ENCODE measurements at regions not wholly inside any gene's neighbourhood (a gene's known extent, or its start where the extent isn't known, plus 50 kb on each side); places are given as distances from the start of the nearest gene placed in this dataset.

DNA sequence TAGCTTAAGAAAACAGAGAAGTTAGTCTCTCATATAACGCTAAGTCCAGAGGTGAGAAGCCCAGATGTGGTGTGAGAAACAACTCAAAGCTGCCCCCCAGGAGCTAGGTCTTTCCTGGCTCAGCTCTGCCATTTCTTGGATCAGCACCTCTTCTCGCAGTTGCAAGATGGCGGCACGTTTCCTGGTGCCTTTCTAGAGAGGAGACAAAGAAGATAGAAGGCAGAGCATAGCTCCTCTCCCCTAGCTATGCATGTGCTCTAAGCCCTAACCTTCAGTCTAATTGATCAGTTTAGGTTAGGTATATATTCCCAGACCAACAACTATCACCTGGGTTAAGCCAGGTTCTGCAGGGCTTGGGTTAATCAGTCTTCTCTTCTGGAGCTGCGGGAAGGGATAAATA, 119.5 kb upstream of the RAB12 start:
- TF ChIP-seq SPI1 (IDR thresholded peaks at IDR 0.05; ENCODE audit: borderline replicate concordance, low read depth): no peak
- TF ChIP-seq POLR2AphosphoS5 (IDR thresholded peaks at IDR 0.05; ENCODE audit: low read depth): no peak
- TF ChIP-seq, protein P1, sequence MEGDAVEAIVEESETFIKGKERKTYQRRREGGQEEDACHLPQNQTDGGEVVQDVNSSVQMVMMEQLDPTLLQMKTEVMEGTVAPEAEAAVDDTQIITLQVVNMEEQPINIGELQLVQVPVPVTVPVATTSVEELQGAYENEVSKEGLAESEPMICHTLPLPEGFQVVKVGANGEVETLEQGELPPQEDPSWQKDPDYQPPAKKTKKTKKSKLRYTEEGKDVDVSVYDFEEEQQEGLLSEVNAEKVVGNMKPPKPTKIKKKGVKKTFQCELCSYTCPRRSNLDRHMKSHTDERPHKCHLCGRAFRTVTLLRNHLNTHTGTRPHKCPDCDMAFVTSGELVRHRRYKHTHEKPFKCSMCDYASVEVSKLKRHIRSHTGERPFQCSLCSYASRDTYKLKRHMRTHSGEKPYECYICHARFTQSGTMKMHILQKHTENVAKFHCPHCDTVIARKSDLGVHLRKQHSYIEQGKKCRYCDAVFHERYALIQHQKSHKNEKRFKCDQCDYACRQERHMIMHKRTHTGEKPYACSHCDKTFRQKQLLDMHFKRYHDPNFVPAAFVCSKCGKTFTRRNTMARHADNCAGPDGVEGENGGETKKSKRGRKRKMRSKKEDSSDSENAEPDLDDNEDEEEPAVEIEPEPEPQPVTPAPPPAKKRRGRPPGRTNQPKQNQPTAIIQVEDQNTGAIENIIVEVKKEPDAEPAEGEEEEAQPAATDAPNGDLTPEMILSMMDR (IDR thresholded peaks at IDR 0.05; ENCODE audit: insufficient read depth, low read length): no peak
- Histone ChIP-seq H3K27me3 (ENCODE audit: insufficient read depth, poor library complexity, severe bottlenecking) (no peaks in the 10 kb centered on the region), H3K4me3 (replicated peaks; ENCODE audit: insufficient read depth, low read length) (no peak overlapping the region), H3K27ac (replicated peaks) (no peak overlapping the region)
- no peak for DNase-seq (ENCODE audit: low read depth in 1 of 2, low spot score in 1 of 2)

DNA sequence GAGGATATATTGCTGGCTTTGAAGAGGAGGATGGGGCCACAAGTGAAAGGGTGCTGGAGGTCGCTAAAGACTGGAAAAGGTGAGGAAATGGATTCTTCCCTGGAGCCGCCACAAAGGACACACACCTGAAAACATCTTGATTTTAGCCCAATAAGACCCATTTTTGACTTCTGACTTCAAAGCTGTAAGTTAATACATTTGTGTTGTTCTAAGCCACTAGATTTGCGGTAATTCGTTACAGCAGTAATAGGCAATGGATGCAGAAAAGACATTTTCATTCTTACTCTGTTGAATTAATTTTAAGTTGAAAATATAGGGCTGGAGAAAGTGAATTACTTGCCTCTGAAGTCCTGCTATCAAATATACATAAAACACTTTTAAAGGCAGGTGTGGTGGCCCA, 117.7 kb upstream of the RAB12 start:
- H3K27ac ChIP-seq (replicated peaks): no peak overlapping the region
- no peaks in the 10 kb centered on the region for H3K27me3 ChIP-seq (ENCODE audit: insufficient read depth, poor library complexity, severe bottlenecking)
- no peak for TF ChIP-seq SPI1 (IDR thresholded peaks at IDR 0.05; ENCODE audit: borderline replicate concordance, low read depth)
- TF ChIP-seq, protein P2, sequence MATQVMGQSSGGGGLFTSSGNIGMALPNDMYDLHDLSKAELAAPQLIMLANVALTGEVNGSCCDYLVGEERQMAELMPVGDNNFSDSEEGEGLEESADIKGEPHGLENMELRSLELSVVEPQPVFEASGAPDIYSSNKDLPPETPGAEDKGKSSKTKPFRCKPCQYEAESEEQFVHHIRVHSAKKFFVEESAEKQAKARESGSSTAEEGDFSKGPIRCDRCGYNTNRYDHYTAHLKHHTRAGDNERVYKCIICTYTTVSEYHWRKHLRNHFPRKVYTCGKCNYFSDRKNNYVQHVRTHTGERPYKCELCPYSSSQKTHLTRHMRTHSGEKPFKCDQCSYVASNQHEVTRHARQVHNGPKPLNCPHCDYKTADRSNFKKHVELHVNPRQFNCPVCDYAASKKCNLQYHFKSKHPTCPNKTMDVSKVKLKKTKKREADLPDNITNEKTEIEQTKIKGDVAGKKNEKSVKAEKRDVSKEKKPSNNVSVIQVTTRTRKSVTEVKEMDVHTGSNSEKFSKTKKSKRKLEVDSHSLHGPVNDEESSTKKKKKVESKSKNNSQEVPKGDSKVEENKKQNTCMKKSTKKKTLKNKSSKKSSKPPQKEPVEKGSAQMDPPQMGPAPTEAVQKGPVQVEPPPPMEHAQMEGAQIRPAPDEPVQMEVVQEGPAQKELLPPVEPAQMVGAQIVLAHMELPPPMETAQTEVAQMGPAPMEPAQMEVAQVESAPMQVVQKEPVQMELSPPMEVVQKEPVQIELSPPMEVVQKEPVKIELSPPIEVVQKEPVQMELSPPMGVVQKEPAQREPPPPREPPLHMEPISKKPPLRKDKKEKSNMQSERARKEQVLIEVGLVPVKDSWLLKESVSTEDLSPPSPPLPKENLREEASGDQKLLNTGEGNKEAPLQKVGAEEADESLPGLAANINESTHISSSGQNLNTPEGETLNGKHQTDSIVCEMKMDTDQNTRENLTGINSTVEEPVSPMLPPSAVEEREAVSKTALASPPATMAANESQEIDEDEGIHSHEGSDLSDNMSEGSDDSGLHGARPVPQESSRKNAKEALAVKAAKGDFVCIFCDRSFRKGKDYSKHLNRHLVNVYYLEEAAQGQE (IDR thresholded peaks at IDR 0.05; ENCODE audit: insufficient replicate concordance, low read depth): no peak
- TF ChIP-seq, protein P1 (IDR thresholded peaks at IDR 0.05; ENCODE audit: insufficient read depth, low read length): no peak
- TF ChIP-seq POLR2AphosphoS5 (IDR thresholded peaks at IDR 0.05; ENCODE audit: low read depth): no peak
- TF ChIP-seq GABPA (IDR thresholded peaks at IDR 0.05; ENCODE audit: low read depth): no peak
- H3K4me3 ChIP-seq (replicated peaks; ENCODE audit: insufficient read depth, low read length): no peak overlapping the region
- no peak for DNase-seq (ENCODE audit: low read depth in 1 of 2, low spot score in 1 of 2)

DNA sequence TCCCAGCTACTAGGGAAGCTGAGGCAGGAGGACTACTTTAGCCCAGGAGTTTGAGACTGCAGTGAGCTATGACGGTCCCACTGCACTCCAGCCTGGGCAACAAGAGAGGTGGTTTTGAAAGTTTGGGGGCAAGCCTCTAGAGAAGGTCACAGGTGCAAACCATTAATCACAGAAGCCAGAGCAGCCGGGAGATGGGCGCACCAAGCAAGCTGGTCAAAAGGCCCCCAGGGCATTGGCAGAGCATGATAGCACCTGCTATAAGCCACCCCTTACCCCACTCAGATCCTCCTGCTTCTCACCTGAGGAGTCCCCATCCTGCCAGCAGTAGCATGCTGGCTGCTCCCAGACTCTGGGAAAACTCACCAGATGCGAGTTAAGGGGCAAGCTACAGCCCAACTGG, 116.1 kb upstream of the RAB12 start:
- no peak for DNase-seq (ENCODE audit: low read depth in 1 of 2, low spot score in 1 of 2)
- TF ChIP-seq, protein P1 (IDR thresholded peaks at IDR 0.05; ENCODE audit: insufficient read depth, low read length): no peak
- H3K27me3 ChIP-seq (ENCODE audit: insufficient read depth, poor library complexity, severe bottlenecking): no peaks in the 10 kb centered on the region

DNA sequence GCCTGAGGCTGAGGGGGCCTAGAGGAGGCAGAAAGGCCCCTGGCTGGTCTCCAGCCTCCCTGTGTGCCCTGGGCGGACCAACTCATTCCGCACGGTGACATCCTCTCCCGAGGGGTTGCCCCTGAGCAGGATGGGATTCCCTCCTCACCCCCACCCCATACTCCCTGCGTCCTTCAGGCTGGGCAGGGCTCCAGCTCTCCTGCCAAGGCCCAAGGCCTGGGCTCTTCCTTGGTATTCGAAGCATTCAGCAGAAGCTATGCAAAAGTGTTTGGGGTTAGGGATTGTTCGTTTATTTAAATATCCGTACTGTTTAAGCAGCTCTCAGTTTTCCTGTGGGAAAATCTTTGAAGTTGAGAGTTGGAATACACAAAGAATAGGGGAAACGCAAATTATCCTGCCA, 113.1 kb upstream of the RAB12 start:
- DNase-seq (ENCODE audit: low read depth in 1 of 2, low spot score in 1 of 2): no peak
- H3K27ac ChIP-seq (replicated peaks): no peak overlapping the region
- TF ChIP-seq, protein P1 (IDR thresholded peaks at IDR 0.05; ENCODE audit: insufficient read depth, low read length): no peak
- TF ChIP-seq GABPA (IDR thresholded peaks at IDR 0.05; ENCODE audit: low read depth) (no peak), POLR2AphosphoS5 (IDR thresholded peaks at IDR 0.05; ENCODE audit: low read depth) (no peak), SPI1 (IDR thresholded peaks at IDR 0.05; ENCODE audit: borderline replicate concordance, low read depth) (no peak)
- TF ChIP-seq, protein P2 (IDR thresholded peaks at IDR 0.05; ENCODE audit: insufficient replicate concordance, low read depth): no peak
- no peak overlapping the region for H3K4me3 ChIP-seq (replicated peaks; ENCODE audit: insufficient read depth, low read length)
- no peaks in the 10 kb centered on the region for H3K27me3 ChIP-seq (ENCODE audit: insufficient read depth, poor library complexity, severe bottlenecking)

More for the DNA sequence above, 116.1 kb upstream of the RAB12 start:
- no peak overlapping the region for H3K27ac ChIP-seq (replicated peaks)
- no peak overlapping the region for H3K4me3 ChIP-seq (replicated peaks; ENCODE audit: insufficient read depth, low read length)

Data from HL-60 (cell line).